ENCODE measurements at regions not wholly inside any gene's neighbourhood (a gene's known extent, or its start where the extent isn't known, plus 50 kb on each side); places are given as distances from the start of the nearest gene placed in this dataset.
"Not testable (repeated sequence)": the region's sequence is repeated elsewhere in the genome, so short reads cannot be mapped to it uniquely, and the experiment has no call there.

DNA sequence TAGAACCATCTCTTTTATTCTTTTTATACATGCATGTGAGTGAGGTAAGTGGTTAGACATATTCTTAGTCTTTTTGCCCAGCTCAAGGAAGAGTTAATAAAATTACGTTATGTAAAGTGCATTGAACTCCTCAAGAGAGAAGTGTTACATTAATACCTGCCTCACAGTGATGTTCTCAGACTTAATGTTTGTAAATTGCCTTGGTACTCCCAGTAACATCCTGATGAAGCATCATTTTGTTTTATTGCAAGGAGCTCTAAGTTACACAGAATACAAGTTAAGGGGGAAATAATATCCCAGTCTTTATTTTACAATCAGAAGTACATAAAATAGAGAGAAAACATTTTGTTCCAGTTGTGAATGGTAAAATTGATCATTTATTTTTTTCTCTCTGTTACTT, 89.5 kb upstream of the ARRDC3 start:
- H3K27me3 Mint-ChIP-seq: no peaks in the 10 kb centered on the region

DNA sequence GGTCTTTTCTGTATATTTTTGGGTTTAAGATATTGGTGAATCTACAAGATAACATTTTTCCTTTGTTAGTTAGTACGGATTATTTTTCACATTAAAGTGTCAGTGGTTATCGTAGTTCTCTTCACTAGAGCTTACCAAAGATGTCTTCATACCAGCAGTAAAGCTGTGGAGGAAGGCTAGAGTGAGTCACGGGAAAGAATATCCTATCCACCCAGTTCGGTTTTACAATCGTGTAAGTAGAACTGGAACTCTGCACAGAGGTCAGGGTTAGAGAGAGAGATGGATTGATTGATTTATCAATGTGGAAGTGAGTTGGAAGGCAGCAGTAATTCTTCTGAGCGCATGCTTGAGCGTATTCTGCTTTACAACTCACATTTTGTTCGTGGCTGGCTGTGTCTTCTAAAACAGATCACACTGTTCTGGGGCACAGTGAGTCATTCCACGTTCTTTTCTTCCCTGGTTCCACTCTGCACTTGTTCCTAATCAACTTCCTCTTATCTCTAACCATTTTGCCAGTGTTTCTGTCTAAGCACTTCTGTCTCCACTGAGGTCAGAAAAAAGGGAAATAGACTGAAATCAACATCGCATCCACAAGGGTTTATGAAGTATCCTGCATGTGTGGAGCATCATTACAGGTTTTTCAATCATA, 86.5 kb upstream of the ARRDC3 start:
- no peak overlapping the region for H3K27ac Mint-ChIP-seq
- no peak overlapping the region for H3K4me3 Mint-ChIP-seq
- CTCF ChIA-PET: no interaction called here
- H3K36me3 Mint-ChIP-seq: no peaks in the 10 kb centered on the region
- no peaks in the 10 kb centered on the region for H3K27me3 Mint-ChIP-seq
- no peak for DNase-seq
- no peaks in the 10 kb centered on the region for H3K9me3 Mint-ChIP-seq
- peaks cover 6% of the 10 kb centered on the region for H3K4me1 Mint-ChIP-seq

More for the DNA sequence above, 89.5 kb upstream of the ARRDC3 start:
- Mint-ChIP-seq H3K36me3 (no peaks in the 10 kb centered on the region), H3K4me1 (peaks cover 6% of the 10 kb centered on the region), H3K9me3 (no peaks in the 10 kb centered on the region), H3K4me3 (no peak overlapping the region), H3K27ac (no peak overlapping the region)
- DNase-seq: no peak
- CTCF ChIA-PET: no interaction called here

DNA sequence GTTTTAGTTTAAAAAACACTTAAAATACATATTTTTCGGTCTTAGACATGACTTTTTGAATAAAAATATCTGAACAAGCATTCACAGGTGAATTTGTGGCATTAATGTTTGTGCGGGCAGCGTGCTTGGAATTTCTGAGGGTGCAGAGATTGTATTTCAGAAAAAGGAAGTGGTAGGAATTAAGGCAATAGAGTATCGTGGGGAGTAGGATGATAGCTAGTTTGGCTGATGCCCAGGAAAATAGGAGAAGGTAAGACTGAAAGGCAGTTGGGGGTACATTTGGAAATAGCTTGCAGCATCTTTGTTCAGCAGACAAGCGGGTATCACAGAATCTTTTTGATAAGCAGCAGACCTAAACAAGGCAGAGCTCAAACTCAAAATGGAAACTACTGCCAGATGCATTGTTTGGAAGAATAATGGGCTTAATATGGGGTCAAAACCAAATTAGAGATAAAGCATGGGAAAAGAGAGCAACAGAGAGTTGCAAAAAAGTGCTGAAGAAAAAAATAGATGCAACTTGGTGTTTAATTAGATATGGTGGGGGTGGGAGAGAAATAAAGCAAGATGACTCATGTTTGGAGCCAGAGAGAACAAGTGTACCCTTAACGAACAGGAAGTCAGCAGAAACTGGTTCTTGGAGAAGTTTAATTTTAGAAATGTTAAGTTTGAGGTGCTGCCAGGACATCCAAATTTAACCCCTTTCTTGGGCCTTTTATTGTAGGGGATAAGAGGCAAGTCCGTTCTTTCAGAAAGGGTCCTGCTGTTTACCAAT, 85.7 kb upstream of the ARRDC3 start:
- DNase-seq: no peak
- H3K27ac Mint-ChIP-seq: no peak overlapping the region

DNA sequence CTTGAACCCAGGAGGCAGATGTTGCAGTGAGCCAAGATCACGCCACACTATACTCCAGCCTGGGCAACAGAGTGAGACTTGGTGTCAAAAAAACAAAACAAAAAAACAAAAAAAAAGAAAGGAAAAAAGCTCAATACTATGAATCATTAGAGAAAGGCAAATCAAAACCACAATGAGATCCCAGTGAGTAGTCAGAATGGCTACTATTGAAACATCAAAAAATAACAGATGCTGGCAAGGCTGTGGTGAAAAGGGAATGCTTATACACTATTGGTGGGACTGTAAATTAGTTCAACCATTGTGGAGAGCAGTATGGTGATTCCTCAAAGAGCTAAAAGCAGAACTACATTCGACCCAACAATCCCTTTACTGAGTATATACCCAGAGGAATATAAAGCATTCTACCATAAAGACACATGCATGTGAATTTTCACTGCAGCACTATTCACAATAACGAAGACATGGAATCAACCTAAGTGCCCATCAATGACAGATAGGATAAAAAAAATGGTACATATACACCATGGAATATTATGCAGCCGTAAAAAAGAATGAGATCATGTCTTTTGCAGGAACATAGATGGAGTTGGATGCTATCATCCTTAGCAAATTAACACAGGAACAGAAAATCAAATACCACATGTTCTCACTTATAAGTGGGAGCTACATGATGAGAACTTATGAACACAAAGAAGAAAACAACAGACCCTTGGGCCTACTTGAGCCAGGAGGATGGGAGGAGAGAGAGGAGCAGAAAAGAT, 81.9 kb upstream of the ARRDC3 start:
- H3K36me3 Mint-ChIP-seq: no peaks in the 10 kb centered on the region
- no peak for DNase-seq
- CTCF ChIA-PET: no interaction called here
- no peak overlapping the region for H3K27ac Mint-ChIP-seq
- H3K4me1 Mint-ChIP-seq: peaks cover 6% of the 10 kb centered on the region
- H3K4me3 Mint-ChIP-seq: no peak overlapping the region
- no peaks in the 10 kb centered on the region for H3K9me3 Mint-ChIP-seq
- no peaks in the 10 kb centered on the region for H3K27me3 Mint-ChIP-seq

More for the DNA sequence above, 85.7 kb upstream of the ARRDC3 start:
- H3K9me3 Mint-ChIP-seq: no peaks in the 10 kb centered on the region
- H3K27me3 Mint-ChIP-seq: no peaks in the 10 kb centered on the region
- H3K36me3 Mint-ChIP-seq: no peaks in the 10 kb centered on the region
- no peak overlapping the region for H3K4me3 Mint-ChIP-seq
- peaks cover 6% of the 10 kb centered on the region for H3K4me1 Mint-ChIP-seq
- CTCF ChIA-PET: interaction anchor here (0.6 kb wide), 1 partner anchor 45 kb away, joined by 3 read pairs; no protein-coding TSS in a partner anchor

DNA sequence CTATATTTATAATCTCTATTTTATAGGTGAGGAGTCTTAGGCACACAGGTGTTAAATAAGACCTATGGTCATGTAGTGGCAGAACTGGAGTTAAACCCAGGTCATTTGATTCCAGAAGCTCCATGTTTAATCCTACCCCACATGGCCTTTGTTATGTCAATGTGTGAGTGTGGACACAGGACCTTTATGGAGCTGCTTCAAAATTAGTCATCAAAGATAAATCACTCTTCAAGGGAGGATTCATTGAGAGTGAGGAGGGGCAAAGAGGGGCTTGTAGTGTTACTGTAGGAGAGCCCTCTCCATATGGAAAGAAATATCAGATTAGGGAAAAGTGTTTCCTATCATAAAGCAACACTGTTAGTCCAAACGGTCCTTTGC, 74.6 kb upstream of the ARRDC3 start:
- CTCF ChIA-PET: no interaction called here
- Mint-ChIP-seq H3K27ac (no peak overlapping the region), H3K27me3 (no peaks in the 10 kb centered on the region), H3K9me3 (no peaks in the 10 kb centered on the region), H3K4me3 (no peak overlapping the region), H3K36me3 (no peaks in the 10 kb centered on the region), H3K4me1 (no peaks in the 10 kb centered on the region)
- no peak for DNase-seq

DNA sequence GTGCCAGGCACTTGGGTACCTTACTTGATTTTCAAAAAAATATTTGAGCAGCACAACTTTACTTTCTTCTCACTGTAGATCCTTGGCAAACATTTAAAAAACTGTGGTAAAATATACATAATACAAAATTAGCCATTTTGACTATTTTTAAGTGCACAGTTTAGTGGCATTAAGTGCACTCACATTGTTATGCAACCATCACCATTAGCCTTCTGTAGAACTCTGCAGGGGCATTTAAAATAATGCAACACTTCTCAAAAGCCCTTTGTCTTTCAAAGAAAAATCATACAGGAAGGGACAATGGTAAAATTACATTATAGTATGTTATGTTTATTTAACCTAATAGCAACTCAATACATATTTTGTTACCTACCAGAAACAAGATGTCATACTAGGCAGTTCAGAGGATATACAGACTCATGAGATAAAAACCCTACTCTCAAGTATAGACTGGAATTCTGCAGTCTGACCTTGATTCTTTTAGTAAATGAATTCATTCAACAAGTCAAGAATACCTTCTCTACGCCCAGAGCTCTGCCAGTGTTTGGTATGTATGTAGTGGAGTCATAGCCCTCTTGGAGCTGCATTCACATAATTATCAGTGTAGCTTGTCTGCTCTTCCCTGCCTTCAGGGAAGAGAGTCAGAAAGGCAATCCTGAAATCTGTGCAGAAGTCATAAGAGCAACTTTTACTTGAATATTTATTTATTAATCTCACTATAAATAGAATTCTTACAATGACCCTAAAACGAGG, 74.0 kb upstream of the ARRDC3 start:
- no peak overlapping the region for H3K27ac Mint-ChIP-seq
- no peak overlapping the region for H3K4me3 Mint-ChIP-seq
- CTCF ChIA-PET: no interaction called here
- H3K27me3 Mint-ChIP-seq: no peaks in the 10 kb centered on the region
- no peak for DNase-seq
- H3K9me3 Mint-ChIP-seq: no peaks in the 10 kb centered on the region
- no peaks in the 10 kb centered on the region for H3K4me1 Mint-ChIP-seq
- no peaks in the 10 kb centered on the region for H3K36me3 Mint-ChIP-seq

DNA sequence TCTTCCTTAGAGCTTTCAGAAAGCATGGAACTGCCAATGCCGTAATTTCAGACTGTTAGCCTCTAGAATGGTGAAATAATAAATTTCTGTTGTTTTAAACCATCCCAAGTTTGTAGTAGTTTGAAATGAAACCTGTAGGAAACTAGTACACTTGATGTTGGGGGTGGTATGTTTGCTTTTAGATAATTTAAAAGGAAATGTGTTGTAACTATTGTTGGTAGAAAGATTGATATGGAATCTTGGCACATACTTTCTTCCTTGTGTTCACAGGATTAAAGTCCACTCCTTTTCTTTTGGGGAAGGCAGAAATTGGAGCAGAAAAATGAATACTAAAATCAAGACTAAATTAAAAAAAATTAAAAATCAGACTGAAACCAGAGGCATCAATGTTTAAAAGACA, 66.0 kb upstream of the ARRDC3 start:
- Mint-ChIP-seq H3K4me3 (no peak overlapping the region), H3K9me3 (no peaks in the 10 kb centered on the region), H3K27ac (no peak overlapping the region), H3K36me3 (no peaks in the 10 kb centered on the region), H3K4me1 (no peaks in the 10 kb centered on the region), H3K27me3 (no peaks in the 10 kb centered on the region)
- CTCF ChIA-PET: interaction anchor here (1.4 kb wide), 1 partner anchor 9 kb away, joined by 3 read pairs; no protein-coding TSS in a partner anchor
- no peak for DNase-seq

DNA sequence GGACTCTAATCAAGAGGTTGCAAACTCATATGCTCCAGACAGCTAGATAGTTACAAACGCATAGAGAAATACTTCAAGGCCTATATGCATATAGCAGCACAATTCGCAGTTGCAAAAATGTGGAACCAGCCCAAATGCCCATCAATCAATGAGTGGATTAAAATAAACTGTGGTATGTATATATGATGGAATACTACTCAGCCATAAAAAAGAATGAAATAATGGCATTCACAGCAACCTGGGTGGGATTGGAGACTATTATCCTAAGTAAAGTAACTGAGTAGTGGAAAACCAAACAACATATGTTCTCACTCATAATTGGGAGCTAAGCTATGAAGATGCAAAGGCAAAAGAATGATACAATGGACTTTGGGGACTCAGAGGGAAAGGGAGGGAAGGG, 65.0 kb upstream of the ARRDC3 start:
- H3K36me3 Mint-ChIP-seq, DNase-seq, H3K4me1 Mint-ChIP-seq, H3K9me3 Mint-ChIP-seq, H3K27me3 Mint-ChIP-seq, H3K27ac Mint-ChIP-seq, H3K4me3 Mint-ChIP-seq: not testable (repeated sequence)
- CTCF ChIA-PET: interaction anchor here (1.4 kb wide), 1 partner anchor 8 kb away, joined by 3 read pairs; no protein-coding TSS in a partner anchor

DNA sequence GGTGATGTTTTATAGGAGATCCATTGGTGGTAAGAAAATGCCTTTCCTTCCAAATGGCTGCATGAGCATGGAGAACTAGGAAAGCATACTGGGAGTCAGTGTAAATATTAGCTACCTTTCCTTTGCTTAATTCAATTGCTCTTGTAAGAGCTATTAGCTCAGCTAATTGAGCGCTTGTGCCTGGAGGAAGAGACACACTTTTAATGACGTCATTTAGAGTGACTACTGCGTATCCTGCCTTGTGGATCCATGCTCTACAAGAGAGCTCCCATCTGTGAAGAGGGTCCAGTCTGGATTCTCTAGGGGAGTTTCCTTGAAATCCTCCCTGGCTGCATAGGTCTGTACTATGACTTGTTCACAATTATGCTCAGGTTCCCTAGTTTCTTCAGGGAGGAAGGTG, 63.8 kb upstream of the ARRDC3 start:
- H3K27ac Mint-ChIP-seq, H3K9me3 Mint-ChIP-seq, H3K4me1 Mint-ChIP-seq, H3K27me3 Mint-ChIP-seq, CTCF ChIA-PET, H3K4me3 Mint-ChIP-seq, DNase-seq, H3K36me3 Mint-ChIP-seq: not testable (repeated sequence)

DNA sequence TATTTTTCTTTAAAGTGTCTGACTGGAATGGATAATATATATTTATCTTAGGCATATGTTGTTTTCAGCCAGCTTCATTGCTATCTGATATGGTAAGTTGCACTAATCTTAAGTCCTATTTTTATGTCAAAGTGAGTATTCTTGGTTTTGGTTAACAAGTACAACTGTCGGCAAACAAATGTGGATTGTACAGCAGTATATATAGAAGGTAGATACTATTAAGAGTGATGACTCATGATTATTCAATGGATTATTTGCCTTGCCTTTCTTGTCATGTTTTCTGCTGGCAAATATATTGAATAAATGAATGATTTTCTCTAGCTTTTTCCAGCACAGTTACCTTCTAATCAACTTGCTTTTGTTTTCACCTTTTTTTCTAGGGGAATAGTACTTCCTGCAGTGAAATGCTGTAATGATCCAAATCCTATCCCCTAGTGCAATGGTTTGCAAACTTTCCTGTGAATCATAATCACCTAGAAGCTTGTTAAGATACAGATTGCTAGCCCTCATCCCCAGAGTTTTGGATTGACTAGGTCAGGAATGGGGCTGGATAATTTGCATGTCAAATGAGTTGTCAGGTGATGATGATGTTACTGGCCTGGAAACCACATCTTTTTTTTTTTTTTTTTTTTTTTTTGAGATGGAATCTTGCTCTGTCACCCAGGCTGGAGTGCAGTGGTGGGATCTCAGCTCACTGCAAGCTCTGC, 60.8 kb upstream of the ARRDC3 start:
- H3K4me1 Mint-ChIP-seq: no peaks in the 10 kb centered on the region
- no peaks in the 10 kb centered on the region for H3K27me3 Mint-ChIP-seq
- H3K4me3 Mint-ChIP-seq: no peak overlapping the region
- H3K36me3 Mint-ChIP-seq: no peaks in the 10 kb centered on the region
- no peak overlapping the region for H3K27ac Mint-ChIP-seq
- DNase-seq: no peak
- no peaks in the 10 kb centered on the region for H3K9me3 Mint-ChIP-seq
- CTCF ChIA-PET: no interaction called here

DNA sequence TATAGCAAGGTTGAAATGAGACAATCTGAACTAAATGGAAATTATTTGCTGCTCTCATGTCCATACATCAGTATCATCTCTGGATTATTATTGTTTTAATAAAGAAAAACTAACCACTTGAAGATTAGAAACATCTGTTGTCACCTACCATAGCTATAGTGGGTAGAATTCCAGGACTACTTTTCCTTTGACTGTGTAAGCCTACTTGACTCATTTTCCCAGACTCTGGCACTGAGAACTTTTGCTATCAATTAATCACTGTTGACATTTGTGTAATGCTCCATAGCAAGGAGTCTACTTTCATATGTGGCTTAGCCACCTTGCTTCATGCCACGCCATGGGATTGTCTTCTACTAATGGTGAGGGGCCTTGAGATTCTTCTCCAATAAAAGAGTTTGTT, 59.9 kb upstream of the ARRDC3 start:
- Mint-ChIP-seq H3K4me1 (no peaks in the 10 kb centered on the region), H3K9me3 (no peaks in the 10 kb centered on the region), H3K27me3 (no peaks in the 10 kb centered on the region), H3K36me3 (no peaks in the 10 kb centered on the region), H3K4me3 (no peak overlapping the region), H3K27ac (no peak overlapping the region)
- CTCF ChIA-PET: no interaction called here
- no peak for DNase-seq

DNA sequence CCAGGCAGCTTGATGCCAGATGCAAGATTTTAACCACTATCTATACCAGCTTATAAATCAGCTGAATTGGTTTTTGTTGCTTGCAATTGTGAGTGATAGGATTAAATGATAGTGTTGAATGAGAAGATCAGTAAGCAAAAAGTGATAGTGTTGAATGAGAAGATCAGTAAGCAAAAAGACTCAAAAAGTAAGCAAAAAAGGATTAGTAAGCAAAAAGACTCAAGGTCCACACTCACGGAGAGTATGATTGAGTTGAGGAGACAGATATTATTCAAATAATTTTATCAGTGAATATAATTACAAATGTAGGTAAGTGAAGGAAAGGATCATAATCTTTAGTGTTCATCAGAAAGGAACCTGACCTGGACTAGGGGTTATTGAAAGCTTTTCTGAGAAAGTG, 58.0 kb upstream of the ARRDC3 start:
- DNase-seq: no peak
- no peak overlapping the region for H3K4me3 Mint-ChIP-seq
- H3K27ac Mint-ChIP-seq: no peak overlapping the region
- H3K4me1 Mint-ChIP-seq: no peaks in the 10 kb centered on the region
- no peaks in the 10 kb centered on the region for H3K36me3 Mint-ChIP-seq
- H3K9me3 Mint-ChIP-seq: no peaks in the 10 kb centered on the region
- CTCF ChIA-PET: interaction anchor here (1.1 kb wide), 1 partner anchor 21 kb away, joined by 3 read pairs; no protein-coding TSS in a partner anchor
- no peaks in the 10 kb centered on the region for H3K27me3 Mint-ChIP-seq

DNA sequence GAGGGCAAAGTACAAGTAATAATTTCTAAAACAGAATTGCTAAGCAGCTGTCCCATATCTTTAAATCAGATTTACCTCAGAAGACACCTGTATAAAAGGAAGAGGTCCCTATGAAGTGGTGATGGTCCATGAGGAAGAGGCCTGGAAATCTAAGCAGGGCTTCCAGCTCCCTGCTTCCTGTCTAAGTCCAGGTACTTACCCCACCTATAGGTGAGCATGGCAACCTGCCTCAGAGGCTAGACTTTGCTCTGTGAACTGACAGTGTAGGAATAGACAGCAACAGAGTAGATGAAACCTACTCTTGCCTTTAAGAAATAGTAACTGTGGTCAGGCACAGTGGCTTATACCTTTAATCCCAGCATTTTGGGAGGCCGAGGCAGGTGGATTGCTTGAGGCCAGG, 55.8 kb upstream of the ARRDC3 start:
- Mint-ChIP-seq H3K36me3 (no peaks in the 10 kb centered on the region), H3K4me1 (peaks cover 13% of the 10 kb centered on the region), H3K27ac (no peak overlapping the region), H3K9me3 (no peaks in the 10 kb centered on the region), H3K4me3 (no peak overlapping the region), H3K27me3 (no peaks in the 10 kb centered on the region)
- CTCF ChIA-PET: interaction anchor here (1.4 kb wide), 1 partner anchor 23 kb away, joined by 3 read pairs; no protein-coding TSS in a partner anchor
- DNase-seq: no peak

DNA sequence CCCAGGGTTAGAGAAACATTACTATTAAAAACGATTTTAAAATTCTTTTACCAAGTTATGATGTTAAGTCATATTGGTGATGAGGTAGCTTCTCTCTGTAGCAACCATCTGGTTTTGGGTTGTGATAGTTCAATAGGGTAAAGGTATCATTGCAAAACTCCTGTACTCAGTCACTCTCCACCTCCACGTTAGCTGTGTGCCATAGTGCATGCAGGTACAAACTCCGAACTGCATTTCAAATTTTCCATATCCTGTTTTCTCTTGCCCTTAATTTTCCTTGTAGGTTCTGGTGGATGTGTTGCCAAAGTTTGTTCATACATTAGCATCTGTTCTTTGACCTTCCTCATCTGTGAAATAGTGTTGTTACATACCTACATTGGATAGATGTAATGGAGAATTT, 53.1 kb upstream of the ARRDC3 start:
- Mint-ChIP-seq H3K9me3 (no peaks in the 10 kb centered on the region), H3K4me3 (no peak overlapping the region), H3K27me3 (no peaks in the 10 kb centered on the region), H3K4me1 (peaks cover 17% of the 10 kb centered on the region), H3K36me3 (no peaks in the 10 kb centered on the region), H3K27ac (no peak overlapping the region)
- CTCF ChIA-PET: no interaction called here
- no peak for DNase-seq
